HG03575 (cell line): ENCODE measurements at regions not wholly inside any gene's neighbourhood (a gene's known extent, or its start where the extent isn't known, plus 50 kb on each side); places are given as distances from the start of the nearest gene placed in this dataset.

ENCODE experiments used
- ATAC-seq: cut with Tn5 transposase; IDR thresholded peaks from one replicate; pipeline ENCODE4 v1.9.1; 2021; ENCODE audit not compliant: unreplicated experiment, insufficient number of reproducible peaks, low FRiP score; ENCODE audit errors: extremely low read depth

DNA sequence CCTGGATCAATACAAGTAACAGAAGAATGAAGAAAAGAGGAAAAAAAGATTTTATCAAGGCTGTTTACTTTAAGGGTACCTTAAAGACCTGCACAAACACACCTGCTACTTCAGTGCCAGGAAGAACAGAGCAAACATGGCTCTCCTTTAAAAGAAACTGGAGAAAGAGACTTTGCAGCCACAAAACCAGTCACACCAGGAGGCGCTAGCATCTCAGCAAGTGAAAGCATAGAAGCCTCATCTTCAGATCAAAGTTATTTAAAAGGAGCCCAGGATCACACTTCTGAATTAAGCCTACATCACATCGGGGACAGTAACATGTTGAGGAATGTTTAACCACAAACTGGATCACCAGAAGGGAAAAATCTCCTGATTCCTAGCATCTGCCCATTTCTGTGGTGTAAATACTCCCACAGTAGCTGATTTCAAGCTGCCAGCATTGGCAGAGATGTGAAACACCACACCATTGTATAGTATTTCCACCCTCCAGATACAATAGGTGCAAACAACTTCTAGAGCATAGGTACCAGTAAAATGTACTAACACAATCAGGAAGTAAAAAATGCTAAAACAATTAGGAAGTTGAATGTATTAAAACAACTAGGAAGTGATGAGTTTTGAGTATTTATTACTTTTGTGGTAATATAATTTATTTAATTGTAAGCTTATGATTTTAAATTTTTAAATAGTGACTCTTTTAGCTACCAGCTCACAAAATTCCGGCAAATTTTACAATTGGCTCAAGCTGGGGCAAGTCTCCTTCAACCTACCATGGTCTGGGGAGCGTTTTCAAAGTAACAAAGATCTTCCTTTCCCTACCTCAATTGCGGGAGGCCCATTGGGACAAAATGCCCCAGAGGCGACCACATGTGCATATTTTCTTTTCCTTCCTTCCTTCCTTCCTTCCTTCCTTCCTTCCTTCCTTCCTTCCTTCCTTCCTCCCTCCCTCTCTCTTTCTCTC is 105.3 kb upstream of the CLDN14 start:
- ATAC-seq: no peak

DNA sequence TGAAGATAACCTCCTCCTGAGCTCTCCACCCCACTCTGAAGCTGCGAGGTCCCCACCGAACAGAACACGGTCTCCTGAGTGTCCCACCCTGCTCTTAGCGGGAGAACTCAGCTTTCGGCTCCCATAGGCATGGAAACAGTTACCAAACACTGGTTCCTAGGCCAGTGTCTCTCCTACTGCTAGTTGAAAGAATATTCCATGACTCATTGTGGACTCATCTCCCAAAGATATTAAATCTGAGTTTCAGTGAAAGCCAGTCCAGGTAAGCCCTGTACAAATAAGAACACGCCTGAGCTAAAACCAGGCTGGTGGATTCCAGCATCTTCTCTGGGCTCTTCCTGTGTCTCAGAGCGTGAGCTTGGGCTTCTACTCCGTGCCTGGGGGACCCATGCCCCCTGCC is 107.5 kb upstream of the CLDN14 start:
- ATAC-seq: no peak

DNA sequence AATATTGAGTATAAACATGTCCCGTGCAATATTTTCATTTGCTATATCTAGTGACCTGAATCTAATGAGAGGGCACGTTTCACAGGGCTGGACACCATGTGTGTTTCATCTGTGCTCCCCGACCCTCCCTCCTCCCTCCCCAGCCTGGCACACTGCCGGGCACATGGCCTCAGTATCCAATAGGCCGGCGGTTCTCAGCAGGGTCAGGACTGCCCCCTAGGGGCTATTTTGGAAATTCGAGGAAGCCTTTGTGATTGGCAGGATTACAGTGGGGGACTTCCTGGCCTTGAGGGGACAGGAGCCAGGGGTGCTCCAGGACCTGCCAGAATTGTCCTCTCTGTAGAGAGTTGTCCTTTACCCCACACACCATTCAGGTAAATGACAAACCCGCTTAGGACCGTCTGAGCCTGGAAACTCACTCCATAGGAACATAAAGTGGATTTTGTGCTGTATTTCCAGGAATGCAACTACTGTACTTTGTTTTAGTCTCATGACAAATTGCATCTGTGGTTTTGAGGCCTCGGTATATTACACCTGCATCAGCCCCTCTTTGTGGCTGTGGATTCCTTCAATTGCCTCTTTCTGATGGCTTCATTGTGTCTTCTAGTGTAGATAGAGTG is 109.5 kb upstream of the SIM2 start:
- ATAC-seq: no peak

DNA sequence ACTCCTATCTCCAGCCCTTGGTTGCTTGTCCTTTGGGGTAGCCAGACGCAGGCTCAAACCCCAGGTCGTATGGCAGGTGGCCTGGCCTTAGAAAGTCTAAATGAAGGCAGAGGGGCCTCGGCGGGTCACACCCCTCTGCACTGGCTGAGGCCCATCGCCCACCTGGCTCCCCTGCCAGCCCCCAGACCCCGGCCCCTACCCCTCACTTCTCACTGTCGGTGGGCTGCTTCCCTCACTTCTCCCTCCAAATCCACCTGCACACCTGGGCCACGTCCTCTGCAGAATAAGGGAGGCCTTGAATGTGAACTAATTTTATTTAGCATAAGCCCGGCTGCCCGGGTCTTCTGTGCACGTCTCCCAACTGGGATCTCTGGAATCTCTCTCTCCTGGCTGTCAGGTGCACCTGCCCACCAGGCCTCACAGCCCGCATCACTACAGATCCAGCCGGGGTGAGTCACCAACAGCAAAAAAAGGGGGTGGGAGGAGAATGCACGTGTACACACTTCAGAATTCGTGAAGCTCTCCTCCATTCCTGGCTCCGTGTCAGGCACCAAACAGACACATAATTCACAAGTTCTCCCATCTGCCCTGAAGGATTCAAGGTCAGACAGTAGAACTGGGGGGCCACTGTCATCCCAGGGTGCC is 107.5 kb upstream of the SIM2 start:
- ATAC-seq: no peak

DNA sequence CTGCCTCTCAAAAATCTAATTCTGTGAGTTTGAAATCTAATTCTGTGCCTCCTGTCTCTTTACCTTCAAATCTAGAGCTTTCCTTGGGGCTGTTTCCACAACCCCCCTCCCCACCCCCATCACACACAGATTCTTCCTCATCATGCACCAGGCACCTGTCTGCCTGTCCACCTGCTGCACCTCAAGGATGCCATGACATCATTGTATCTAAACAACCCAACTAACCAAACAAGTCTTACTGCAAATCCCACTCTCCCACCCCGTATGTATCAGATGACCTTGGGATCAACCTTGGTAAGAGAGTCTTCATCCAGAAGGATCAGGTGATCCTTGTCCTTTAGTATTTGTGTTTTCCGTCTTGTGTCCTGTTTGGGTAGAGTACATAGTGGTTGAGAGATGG is 102.7 kb upstream of the SIM2 start:
- ATAC-seq: no peak

DNA sequence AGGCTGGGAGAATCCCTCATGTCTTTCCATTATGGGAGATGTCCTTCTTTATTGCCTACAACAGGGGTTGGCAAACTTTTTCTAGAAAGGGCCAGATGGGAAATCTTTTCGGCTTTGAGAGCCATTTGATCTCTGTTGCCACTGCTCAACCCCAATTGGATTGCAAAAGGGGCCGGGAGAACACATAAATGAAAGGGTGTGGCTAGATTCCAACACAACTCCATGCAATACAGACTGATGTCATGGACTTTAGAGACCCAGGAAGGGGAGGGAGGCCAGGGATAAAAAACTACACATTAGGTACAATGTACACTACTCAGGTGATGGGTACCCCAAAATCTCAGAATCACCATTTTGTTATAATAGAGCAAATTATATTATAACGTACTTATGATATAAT is 97.6 kb upstream of the SIM2 start:
- ATAC-seq: no peak

DNA sequence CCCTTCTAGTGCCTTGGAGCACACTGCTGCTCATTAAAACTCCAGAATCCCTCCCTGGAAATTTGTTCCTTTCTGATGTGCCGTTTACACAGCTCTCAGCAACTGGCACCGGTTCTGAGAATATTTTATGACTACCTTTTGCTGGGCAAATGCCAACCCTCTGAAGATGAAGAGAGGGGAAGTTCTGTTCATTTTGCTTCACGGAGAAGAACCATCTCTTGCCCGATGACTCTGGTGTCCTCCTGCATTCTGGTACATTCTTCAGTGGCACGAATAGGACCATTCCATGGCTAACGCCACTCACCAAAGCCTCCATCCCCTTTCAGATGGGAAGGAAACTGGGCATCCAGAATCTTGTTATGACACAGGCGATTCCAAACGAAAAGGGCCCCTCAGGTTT is 96.2 kb upstream of the SIM2 start:
- no peak for ATAC-seq

DNA sequence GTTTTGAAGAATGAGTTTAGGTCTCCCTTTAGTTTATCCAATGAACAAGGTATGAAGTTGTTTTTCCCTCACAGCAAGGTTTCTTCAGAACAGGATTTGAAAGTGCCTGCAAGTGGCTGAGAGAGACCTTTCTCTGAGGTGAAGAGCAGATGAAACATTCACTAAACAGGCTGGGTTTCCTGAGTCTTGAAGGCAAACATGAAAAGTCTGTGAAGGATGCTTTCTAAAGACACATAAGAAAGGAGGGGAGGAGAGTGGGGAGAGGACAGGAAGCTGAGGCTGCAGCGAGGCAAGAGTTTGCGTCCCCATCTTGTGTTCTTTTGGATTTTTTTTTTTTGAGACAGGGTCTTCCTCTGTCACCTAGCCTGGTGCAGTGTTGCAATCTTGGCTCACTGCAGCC is 95.7 kb upstream of the SIM2 start:
- ATAC-seq: no peak

DNA sequence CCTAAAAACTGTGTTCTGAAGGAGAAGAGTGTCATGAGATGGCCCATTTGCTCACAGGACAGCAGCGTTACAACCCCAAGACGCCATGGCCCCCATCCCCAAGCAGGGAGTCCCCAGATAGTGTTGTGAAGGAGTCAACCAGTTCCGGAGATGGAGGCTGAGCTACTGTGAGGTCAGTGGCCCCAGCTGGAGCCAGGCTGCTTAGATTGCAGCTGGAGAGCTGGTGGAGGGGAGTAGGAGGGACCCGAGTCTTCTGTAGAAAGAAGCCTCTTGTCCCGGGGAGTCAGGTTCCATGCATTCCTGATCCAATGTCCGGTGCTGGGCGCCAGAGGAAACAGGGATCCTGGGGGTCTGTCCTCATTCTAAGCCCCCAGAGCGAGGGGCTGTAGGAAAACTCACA is 93.5 kb upstream of the SIM2 start:
- ATAC-seq: no peak

DNA sequence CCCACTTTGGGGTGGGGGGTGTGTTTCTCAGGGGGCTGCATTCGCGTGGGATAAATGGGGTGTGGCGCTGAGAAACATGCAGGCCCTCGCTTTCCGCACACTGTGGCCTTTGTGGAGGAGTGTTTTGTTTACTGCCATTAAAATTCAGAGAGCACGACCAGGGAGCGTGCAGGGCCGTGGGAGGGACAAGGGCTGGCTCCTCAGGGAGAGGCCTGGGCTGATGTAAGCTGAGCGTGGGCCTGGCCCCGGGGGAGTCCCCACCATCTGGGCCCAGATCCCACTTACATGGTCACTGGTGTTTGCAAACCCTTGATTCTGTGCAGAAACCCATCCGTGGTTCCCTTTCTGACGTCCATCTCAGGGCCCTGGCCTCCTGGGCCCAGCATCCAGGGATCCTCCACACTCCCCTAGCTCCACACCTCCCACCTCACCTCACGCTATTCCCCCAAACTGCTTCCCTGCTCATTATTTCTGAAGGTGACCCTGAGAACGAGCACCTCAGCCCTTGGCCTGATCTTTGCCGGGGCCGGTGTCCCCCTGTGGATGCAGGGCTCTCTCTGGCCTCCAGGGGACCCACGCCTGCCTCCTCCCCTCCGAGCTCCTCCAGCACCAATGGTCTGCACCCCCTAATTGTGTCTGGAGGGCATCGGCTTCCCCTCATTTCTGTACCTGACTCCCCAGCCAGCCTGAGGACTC is 92.5 kb upstream of the SIM2 start:
- ATAC-seq: no peak

DNA sequence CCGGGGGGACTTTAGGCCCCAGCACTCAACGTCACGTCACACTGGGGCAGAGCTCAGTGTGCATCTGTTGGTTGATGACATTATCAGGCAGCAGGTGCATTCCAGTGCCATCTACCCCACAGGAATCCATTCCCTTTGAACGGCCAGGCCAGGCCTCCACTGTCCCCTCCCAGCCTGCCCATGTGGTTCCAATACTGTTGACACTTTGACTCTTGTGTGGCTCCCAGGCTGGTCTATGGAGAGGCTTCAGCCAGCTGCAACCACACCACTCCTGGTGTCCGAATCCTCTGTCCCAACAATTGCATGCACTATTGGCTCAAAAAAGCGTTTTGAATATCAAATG is 92.0 kb upstream of the SIM2 start:
- ATAC-seq: no peak

DNA sequence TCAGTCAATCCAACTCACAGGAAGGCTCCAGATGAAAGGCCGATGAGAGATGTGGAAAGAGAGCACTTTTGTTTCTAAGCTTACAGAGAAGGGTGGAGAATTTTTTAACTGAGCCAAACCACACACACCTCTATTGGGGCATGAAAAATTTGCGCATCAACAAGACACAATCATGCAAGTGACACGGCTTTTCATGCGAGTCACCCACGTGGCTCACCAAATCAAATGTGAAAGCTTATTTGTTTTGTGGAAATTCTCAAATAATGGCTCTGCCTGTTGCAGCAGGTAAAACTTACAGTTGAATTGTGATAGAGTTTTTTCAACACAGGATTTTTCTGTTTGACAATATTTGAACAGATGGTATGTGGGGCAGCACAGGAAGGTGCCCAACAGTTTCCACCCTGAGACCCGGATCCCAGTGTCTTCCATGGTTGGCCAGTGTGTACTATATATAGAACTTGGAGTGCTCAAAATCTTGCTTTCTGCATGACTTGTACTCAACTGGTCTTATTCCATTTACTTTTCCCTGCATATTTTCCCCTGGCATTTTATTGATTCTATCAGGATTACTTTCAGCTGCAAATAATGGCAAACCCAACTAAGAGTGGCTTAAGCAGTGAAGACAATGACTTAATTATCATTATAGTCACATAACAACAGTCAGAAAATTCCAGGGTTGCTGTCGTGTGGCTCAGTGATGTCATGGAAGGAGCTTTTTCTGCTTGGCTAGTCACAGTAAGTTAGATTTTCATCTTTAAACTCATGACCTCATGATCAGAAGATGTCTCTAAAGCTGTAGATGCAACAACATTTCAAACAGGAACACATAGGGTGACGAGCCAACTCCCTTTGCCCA is 90.6 kb upstream of the SIM2 start:
- ATAC-seq: no peak

DNA sequence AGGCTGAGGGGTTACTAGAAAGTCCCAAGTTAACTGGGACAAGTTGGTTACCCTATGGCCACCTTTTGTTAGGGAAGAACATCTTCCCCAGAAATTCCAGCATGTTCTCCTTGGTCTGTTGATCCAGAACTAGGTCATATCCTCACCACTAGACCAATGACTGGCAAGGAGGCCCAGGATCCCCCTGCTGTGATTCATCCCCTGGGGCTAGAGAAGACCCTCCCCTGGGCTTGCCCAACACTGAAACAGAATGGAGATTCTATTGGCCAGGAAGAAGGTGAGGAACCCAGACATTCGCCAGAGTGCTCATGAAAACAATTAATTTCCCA is 90.1 kb upstream of the SIM2 start:
- no peak for ATAC-seq

DNA sequence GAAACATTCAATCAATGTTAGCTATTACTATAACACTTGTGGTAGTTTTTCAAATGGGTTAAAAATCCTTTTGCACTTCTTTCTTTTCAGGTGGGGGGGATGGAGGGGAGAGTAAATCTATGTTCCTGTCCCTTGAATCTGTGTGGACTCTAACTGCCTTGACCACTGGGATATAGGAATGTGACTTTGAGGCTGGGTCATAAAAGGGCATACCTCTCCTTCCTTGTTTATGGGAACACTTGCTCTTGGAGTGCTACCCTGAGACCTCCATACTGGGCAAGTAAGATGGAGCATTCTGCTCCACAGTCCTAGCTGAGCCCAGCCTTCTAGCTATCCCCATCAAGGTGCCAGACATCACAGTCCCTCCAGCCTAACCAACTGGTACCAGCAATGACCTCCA is 89.3 kb upstream of the SIM2 start:
- ATAC-seq: no peak

DNA sequence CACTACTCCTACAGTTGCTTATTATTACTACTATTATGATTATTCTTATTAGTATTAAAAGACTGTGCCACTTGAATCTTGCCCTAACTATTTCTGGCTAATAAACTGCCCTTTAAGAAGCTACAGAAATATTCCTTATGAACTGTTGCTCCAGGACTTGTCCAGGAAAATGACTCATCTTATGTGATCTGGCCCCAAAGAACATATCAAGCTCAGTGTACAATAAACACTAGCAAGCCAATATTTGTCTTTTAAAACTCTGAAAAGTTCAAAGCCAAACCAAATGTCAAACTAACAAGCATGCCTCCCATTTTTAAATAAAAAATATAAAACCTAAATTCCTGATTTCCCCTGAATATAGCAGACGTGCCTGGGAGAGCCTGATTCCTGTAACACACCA is 88.7 kb upstream of the SIM2 start:
- no peak for ATAC-seq

DNA sequence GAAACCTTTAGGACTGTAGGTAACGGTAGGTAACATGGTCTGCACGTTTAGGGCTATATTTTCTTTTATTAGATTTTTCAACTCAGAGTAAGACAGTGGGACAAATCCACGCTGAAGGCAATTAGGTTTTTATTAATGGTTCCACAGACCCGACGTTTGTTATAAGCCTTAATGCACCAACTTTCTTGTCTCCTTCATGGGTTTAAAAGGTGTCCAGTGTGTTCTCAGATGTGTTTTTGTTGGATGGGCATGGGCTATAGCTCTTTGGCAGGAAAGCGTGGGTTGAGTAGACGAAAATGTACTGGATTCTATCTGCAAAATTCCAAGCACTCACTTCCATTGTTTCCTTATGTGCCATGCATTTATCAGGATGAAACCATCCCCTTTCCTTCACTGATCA is 88.0 kb upstream of the SIM2 start:
- ATAC-seq: no peak

DNA sequence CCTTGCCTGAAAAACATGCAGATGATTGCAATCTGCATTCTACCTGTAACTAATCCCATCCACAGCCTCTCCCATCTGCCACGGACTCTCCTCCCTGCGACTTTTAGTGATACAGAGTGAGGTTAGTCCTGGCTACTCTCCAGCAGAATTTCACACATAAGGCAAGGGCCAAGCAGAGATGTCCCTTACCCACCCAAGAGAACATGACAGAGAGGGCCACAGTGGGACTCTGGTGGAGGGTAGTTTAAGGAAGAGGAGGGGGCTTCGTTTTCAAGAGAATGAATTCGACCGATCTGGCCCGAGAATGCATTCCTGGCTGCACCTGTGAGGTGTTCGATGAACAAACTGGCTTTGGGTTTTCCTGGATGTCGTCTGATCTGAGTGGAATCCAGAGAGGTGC is 87.5 kb upstream of the SIM2 start:
- no peak for ATAC-seq

DNA sequence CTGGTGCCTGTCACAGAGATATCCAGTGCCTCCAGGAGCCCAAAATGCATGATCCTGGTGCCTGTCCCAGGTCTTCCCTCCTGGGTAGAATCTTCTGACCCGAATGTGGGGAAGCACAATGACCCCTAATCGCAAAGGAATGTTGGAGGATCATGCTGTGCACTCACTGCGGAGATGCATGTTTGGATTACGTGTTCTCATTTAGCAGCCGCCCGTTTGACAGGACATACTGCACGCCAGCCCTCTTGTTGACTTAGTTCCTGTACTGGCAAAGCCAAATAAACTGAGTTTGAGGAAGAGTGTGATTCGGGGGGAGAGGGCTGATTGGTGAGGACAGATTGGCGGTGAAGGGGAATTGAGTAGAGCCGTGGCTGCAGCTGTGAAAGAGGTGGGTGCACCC is 85.9 kb upstream of the SIM2 start:
- ATAC-seq: no peak

DNA sequence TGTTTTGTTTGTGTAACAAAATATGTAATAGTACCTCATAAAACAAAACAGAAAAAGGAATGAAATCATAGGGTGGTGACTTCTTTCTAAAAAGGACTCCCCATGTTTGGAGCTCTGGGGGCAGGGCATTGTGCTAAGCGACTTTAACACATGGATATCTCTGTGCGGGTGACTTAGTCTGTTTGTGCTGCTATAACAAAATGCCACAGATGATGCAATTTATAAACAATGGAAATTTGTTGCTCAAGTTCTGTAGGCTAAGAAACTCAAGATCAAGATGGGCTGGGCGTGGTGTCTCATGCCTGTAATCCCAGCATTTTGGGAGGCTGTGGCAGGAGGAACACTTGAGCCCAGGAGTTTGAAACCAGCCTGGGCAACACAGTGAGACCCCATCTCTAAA is 85.4 kb upstream of the SIM2 start:
- no peak for ATAC-seq
